Activated CD4-positive, alpha-beta T cell treated with anti-CD3 and anti-CD28 coated beads for 4 hours (primary cell): ENCODE measurements at regions not wholly inside any gene's neighbourhood (a gene's known extent, or its start where the extent isn't known, plus 50 kb on each side); places are given as distances from the start of the nearest gene placed in this dataset.

ENCODE experiments used
- DNase-seq, 2 donors: peaks; one replicate each; pipeline ENCODE4 v3.0.0-alpha.2; 2020

DNA sequence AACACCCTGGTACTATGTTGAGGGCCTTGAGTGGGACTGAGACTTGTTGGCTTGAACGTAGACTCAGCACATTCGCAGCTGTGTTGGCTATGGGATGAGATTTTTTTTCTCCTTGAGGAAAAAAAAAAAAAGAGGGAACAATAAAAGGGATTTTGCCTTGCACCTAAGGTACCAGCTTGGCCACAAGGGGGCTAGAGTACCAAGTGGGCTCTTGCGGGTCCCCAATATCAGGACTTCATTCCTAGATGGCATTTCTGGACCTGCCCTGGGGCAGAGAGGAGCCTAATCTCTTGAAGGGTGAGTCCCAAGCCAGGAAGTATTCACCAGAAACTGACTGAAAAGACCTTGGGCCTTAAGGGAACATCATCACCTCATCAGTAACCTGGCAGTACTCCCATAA is 1083.6 kb upstream of the PHF14 start:
- no peak for DNase-seq

DNA sequence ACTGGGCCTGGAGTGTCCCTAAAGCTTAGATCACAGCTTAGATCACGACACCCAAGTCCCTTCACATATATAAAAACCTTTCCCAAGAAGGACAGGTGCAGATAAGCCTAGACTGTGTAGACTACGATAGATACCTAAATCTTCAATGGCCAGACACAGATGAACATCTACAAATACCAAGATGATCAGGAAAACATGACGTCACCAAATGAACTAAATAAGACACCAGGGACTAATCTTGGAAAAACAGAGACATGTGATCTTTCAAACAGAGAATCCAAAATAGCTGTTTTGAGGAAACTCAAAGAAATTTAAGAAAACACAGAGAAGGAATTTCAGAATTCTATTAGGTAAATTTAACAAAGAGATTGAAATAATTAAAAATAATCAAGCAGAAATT is 1082.6 kb upstream of the PHF14 start:
- DNase-seq: no peak

DNA sequence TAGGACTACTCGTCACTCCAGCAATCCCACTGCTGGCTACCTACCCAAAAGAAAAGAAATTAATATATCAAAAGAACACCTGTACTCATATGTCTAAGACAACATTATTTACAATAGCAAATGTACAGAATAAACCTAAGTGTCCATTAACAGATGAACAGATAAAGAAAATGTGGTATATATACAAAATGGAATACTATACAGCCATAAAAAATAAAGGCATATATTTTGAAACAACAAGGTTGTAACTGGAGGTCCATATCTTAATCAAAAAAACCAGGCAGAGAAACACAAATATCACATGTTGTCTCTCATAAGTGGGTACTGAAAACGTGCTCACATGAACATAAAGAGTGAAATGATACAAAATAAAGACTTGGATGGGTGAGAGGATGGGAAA is 1073.3 kb upstream of the PHF14 start:
- no peak for DNase-seq

- DNase-seq: no peak
These were observed 1052.3 kb upstream of the PHF14 start for GRCh38 chr7:9921326-9921725.

DNA sequence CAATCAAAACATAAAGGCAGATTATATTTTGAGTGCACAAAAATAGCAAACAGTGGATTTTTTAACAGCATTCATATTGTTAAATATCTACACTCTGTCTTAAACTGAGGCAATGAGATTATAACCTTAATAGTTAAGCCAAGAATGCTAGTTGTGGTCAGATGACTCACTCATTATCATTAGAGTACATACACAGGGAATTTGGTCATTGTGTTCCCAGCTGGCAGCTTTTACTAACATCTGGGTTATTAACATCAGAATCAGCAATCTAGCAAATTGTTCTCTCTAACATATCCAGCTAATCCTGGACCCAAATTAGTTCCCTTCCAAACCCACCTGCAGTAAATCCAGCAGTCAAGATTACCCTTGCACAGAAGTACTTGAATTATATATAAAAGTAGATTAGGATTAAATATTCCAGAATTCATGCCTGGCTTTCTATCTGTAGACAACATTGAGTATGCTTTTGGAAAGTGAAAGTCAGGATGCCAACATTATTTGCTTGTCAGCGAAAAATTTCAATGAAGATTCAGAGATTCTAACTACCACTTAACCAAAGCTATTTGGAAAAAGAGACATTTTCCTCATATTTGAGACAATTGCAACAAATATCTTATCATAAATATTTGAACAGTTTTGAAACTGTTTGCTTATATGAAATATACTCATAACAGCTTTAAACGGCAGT is 1035.6 kb upstream of the PHF14 start:
- DNase-seq: no peak

- DNase-seq: no peak
These were observed 1034.5 kb upstream of the PHF14 start for GRCh38 chr7:9939176-9939575.

DNA sequence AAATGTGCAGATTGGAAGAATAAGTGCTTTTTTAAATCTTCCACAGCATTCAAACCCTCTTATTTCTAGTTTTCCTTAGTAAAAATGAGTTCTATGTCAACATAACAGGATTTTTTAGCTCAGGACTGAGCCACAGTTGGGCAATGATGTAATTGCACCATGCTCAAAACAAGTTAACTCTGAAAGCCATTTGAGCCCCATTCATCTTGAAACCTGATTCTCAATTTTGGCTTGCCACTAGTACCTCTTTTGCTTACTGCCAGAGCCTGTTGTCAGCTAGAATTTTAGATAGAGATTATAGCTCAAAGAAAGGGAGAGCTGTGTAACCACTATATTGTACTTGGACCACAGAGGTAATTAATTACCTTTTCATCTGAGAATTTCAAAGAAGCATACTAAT is 1028.5 kb upstream of the PHF14 start:
- DNase-seq: no peak

DNA sequence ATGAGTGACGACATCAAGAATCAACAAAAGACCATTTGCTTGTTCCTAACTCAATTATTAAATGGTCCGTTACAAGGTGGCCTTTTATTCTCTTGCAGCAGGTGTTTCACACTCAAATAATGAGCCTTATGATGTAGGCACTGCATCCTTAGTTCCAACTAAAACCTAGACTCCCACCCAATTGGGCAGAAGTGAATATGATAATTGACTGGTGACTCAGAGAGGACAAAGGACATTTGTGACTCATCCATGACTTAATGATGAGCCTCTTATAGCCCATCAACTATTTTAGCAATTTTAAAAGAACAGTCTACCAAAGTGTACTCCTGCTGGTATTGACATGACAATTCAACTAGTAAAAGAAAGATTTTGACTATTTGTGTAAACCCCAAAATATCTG is 1027.8 kb upstream of the PHF14 start:
- no peak for DNase-seq

DNA sequence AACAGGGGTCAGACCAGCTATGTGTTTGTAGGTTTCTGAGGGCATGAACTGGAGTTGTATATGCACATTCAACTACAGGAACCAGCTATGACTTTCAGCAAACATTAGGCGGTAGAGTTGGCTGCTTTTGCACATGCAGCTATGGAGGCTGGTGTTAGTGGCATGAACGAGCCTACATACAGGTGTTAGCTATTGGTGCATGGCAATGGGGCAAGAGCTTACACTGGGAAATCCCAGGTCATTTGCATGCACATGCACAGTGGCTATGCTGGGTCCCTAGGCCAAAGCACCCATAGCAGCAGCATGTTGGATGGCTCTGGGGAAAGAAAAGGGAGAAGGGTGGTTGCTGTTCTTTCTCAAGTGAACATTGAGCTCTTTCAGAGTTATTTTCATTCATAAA is 1018.5 kb upstream of the PHF14 start:
- DNase-seq: no peak

GRCh38 chr7:9958486-9958885 is 1015.2 kb upstream of the PHF14 start:
- no peak for DNase-seq

DNA sequence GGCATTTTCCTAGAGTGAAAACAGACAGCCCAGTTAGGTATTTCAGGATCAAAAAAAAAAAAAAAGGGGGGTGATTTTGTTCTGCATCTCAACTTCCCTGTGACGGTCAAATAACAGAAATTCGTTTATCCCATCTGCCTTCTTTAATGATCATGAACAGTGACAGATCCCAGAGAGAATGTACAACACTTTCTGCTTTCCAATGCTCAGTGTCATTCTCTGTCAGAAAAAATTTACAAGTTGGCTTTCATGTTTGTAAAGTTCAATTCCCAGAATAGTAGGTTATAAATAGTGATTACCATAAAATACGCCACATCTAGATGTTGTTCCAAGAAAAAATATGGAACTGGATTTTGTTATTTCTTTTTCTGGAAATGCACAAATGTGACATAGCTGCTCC is 1013.2 kb upstream of the PHF14 start:
- DNase-seq: no peak

DNA sequence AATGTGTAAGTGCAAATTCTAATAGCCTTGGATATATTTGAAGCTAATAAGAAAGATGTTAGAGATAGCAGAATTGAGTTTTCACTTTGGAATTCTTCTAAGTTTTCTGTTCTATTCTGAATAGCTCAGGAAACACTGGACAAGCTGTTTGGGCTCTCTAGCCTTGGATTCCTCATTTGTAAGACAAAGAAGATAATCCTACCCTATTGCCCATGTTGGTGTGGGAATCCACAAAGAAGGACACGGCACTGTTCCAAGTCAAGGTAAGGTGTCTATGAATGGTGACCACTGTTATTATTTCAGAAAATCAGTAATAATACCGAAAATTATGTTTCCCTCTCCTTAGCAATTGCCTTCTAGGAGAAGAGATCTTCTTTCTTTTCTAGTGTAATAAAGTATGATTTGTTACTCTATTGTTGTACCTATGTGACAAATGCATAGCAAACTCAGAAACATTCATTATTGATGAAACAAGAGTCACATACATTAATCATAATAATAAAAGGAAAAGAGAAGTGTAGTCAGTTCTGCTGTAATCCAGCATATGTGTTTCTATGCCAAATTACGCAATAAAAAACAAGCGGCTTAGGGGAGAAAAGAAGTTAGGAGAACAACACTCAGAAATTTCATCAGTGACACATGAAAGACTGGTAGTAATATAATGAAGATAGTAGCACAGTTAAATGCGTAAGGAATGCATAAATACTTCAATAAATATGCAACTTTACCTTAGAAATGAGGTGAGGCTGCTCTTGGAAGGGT is 1012.3 kb upstream of the PHF14 start:
- no peak for DNase-seq

DNA sequence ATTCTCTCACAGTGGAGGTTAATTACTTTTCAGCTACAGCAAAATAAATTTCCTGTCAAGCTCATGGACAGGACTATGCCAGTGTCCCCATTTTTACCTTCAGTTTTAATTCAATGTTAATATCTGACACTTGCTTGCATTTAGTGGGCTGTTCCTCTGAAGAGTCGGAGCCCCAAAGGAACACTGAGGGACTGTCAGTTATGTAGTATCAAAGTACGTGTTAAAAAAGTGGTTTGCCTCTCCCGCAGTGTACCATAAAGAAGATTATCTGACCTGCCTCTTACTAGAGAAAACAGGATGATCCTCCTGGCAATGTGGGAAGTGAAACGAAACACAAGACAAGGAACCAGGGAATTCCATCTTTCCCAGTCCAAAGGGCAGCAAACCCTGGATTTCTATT is 1010.9 kb upstream of the PHF14 start:
- DNase-seq: no peak

DNA sequence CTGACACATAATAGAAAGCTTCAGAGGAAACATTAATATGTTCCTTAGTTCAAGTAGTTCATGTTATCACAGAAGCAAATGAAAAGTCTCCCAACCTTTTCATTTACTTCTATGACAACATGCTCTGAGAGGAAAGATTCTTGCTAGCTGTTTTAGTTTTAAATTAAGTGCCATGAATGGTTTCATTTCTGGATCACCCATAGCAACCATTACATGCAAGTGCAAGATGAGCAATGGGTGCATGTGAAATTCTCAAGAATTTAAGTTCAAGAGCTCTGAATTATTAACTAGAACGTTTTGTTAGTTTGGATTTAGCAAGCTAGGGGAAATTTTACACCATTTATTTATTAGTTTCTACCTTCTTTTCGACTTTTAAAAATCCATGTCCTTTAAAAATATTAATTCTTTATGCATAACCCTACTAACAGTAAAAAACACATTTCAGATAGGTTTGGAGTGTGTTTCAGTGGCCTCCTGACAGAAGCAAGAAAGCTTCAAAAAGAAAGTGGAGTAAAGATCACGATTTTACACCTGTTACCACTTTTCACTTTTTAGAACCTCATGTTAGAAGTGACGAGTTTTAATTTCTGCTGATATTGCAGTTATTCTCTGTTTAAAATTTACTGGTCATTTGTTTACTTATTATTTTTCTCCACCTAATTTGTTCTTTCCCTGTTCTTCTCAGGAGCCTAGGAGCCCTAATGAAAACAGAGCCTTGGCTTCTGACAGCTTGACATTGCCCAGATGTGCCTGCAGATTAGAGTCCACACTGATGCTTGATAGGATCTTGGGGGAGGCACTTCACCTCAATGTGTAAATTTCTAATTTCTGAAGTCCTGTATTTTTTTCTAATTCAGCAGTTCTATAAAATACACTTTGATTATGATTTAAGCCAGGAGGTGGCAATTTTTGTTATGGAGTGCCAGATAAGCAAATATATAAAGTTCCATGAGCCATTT is 995.3 kb upstream of the PHF14 start:
- no peak for DNase-seq

GRCh38 chr7:9981742-9982349 is 991.8 kb upstream of the PHF14 start:
- no peak for DNase-seq

- no peak for DNase-seq
These were observed 990.6 kb upstream of the PHF14 start for GRCh38 chr7:9983048-9983447.

- DNase-seq: no peak
These were observed 958.0 kb upstream of the PHF14 start for GRCh38 chr7:10015687-10016086.

GRCh38 chr7:10022480-10022879 is 951.2 kb upstream of the PHF14 start:
- DNase-seq: no peak

GRCh38 chr7:10022957-10023356 is 950.7 kb upstream of the PHF14 start:
- no peak for DNase-seq

DNA sequence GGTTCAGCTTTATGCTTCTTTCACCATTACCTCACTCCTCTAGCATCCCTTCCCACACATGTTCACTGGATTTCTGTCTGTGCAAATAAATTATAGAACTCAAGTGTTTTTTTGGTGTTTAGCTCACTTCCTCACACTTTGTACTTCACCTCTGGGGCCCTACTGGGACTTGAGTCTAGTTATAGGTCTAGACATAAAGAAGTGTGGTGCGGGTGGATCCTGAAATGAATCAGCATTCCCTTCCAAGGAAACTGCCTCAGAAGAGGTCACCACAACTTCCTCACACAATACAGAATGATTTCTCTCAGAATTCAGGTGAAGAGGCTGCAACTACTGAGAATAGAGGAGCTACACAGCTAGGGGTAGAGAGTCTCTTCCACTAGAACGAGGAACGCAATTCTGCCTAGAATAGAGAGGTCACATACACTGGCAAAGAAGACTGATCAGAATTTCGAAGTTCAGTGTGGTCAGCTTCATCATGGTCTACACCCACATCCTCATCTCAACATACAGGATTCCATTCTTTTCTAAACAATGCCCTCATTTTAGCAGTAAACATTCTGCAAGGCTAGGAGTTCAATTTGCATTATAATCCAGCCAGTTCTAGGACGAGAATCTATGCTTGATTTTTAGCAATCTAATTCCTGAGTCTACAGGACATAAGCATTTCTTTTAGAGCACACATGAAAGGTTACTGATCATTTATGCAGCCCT is 938.7 kb upstream of the PHF14 start:
- no peak for DNase-seq

GRCh38 chr7:10036693-10037092 is 937.0 kb upstream of the PHF14 start:
- DNase-seq: no peak

GRCh38 chr7:10038351-10038750 is 935.3 kb upstream of the PHF14 start:
- no peak for DNase-seq

DNA sequence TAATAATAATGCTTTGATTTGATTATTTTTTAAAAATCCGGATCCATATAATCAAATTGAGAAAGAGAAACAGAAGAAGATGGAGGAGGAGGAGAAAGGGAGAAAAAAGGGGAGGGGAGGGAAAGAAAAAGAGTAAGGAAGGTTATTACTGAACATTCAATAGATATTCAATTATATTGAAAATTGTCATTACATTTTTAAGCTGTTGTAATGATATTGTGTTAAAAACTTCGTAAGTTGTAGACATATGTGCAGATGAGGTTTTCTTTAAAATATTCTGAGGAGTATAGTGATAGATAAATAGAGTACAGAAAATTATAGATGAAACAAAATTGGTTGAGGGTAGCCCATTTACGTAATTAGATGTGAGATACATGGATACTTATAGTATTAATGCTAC is 933.0 kb upstream of the PHF14 start:
- no peak for DNase-seq
